Peyer's patch (tissue), 4 donors: ENCODE measurements at regions not wholly inside any gene's neighbourhood (a gene's known extent, or its start where the extent isn't known, plus 50 kb on each side); places are given as distances from the start of the nearest gene placed in this dataset.

Experiments used
- POLR2A ChIP-seq, 2 donors: fragments of 450-650 bp; IDR thresholded peaks; one replicate each; pipeline ENCODE4 v1.5.1; 2017; ENCODE audit warnings: antibody characterized with exemption in 2 of 2, mild to moderate bottlenecking in 2 of 2, moderate library complexity in 2 of 2
- TF ChIP-seq, protein P1 (sequence below), 6 experiments: fragments of 450-650 bp in 4 of 6; fragments of 200-600 bp in 2 of 6; sonication (generic) in 1 of 6; IDR thresholded peaks; one replicate each; pipeline ENCODE4 v1.5.1; 2017 to 2019; ENCODE audit warnings: antibody characterized with exemption in 6 of 6, mild to moderate bottlenecking in 3 of 6, moderate library complexity in 1 of 6

DNA sequence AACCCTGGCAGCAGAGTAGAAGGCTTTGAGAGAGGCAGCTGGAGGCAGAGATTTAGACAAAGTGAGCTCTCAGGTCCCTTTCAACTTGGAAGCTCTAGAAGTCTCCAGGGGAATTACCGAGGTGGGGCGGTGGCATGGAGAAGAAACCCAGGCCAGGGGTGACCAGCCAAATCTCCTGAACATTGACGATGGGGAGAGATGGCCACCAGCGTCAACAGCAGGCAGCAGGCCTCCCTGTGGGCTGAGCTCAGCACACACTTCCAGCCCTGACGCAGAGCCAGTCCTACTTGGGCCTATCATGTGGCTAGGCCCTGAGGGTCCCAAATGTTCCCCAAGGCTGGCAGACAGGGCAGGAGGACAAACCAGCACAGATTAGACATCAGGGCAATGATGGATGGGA, 187.8 kb downstream of the BCOR start:
- TF ChIP-seq POLR2A (IDR thresholded peaks at IDR 0.05) = no peak
- TF ChIP-seq, protein P1, sequence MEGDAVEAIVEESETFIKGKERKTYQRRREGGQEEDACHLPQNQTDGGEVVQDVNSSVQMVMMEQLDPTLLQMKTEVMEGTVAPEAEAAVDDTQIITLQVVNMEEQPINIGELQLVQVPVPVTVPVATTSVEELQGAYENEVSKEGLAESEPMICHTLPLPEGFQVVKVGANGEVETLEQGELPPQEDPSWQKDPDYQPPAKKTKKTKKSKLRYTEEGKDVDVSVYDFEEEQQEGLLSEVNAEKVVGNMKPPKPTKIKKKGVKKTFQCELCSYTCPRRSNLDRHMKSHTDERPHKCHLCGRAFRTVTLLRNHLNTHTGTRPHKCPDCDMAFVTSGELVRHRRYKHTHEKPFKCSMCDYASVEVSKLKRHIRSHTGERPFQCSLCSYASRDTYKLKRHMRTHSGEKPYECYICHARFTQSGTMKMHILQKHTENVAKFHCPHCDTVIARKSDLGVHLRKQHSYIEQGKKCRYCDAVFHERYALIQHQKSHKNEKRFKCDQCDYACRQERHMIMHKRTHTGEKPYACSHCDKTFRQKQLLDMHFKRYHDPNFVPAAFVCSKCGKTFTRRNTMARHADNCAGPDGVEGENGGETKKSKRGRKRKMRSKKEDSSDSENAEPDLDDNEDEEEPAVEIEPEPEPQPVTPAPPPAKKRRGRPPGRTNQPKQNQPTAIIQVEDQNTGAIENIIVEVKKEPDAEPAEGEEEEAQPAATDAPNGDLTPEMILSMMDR (IDR thresholded peaks at IDR 0.05) = no peak
